DMS153 treated with DMSO at 0.1 percent for 48 hours (cell line): ENCODE measurements at regions not wholly inside any gene's neighbourhood (a gene's known extent, or its start where the extent isn't known, plus 50 kb on each side); places are given as distances from the start of the nearest gene placed in this dataset.

ENCODE experiments used
- DNase-seq: peaks from one replicate; lab custom pipeline; 2025; ENCODE audit not compliant: unreplicated experiment; lab: John Stamatoyannopoulos, UW

- no peak for DNase-seq
Measured at GRCh38 chr3:30201715-30202114, 404.7 kb upstream of the TGFBR2 start.

- no peak for DNase-seq
Measured at GRCh38 chr3:30203301-30203700, 403.1 kb upstream of the TGFBR2 start.

DNA sequence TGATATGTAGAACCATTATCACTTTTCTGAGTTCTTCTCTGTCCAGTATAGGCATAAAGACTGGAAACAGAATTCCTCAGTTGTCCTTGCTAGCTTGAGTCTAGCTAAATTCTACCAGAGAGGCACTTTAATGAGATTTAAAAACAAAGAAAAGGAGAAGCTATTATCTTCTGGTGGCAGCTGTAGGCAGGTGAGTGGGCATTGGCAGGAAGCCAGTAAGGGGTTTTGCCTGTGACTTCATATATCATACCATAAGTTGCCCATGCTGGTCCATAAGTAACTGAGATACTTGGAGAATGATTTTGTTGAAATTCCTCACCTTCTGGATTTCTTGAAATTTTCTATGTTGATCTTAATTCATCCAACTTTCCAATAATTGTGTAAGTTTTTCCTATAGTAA is 402.3 kb upstream of the TGFBR2 start:
- no peak for DNase-seq

- no peak for DNase-seq
Measured at GRCh38 chr3:30206051-30206450, 400.4 kb upstream of the TGFBR2 start.

DNA sequence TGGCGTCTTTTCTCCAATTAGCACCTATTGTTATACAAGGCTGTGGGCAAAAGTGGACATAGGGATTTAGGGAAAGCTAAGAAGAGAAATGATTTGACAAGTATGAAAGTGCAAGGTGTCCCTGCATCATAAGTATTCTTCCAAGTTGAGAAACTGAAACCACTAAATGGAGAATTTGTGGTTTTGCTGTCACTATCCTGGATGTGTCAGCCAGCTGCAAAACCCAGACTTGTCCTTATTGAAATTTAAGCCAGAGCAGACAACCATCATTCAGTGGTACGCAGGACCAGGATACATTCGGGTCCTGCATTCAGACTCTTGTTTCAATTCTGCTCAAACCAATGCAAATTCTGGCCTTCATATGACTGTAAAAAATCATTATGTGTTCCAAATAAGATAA is 384.8 kb upstream of the TGFBR2 start:
- no peak for DNase-seq

- DNase-seq = no peak
Measured at GRCh38 chr3:30222441-30222840, 384.0 kb upstream of the TGFBR2 start.

- DNase-seq = no peak
Measured at GRCh38 chr3:30225021-30225420, 381.4 kb upstream of the TGFBR2 start.

DNA sequence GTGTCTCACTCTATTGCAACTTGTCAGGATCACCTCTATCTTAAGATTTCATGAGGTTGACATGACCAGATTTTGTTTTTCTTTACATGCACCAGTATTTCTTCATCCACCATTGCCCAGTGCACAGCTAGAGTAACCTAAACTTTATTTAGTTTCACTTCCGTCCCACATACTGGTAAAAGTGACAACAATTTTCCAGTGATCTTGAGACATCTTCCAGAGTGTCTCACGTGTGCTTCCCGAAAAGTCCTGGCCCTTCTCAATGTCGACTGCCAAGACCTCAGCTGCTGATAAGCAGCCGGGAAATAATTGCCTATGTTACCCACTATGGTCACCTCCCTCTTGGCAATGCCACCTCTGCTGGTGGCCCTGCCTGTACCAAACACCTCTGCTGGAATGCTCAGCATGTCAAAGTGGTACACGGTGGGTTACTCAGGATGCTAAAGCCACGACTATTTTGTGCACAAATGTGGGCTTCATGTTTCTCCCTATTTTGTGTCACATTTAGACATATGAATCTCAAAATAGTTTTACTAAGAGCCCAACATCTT is 379.7 kb upstream of the TGFBR2 start:
- no peak for DNase-seq

- no peak for DNase-seq
Measured at GRCh38 chr3:30227571-30228301, 378.7 kb upstream of the TGFBR2 start.

- DNase-seq = no peak
Measured at GRCh38 chr3:30228302-30228631, 378.1 kb upstream of the TGFBR2 start.

DNA sequence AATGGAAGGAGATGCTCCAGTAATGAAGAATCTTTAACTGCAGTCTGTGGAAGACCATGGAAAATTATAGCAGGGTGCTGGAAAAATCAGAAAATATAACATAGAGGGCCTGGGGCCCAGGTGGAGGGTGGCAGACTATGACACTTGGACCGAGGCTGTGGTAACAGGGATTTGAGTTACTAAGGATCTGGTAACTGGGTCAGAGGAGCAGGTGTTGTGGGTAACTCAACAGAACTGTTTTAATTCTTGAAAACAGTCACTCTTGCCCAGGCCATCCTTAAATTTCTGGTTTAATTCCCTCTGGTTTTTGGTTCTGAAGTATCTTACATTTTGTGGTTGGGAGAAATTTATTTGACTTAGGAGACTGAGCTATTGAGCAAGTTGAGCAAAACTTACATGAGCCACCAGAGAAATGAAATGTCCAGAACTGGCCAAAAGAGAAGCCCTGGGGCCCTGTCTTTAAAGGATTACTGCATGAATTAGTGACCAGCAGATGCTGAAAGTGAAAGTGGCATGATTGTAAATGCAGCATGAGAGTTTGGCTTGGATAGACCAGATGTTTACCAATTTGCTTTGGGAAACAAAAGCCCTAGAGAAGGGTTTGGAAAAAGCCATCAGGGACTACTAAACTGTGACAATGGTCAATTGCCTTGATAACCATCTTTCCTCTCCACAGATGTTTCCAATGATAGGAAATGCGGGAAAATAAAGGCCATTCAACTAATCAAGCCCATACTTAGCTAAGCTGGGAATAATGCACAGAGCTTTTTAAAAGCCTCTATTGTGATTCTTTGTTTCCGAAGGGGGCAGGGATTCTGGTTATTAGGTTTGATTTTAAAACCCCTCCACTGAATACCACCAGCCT is 374.9 kb upstream of the TGFBR2 start:
- DNase-seq = no peak

DNA sequence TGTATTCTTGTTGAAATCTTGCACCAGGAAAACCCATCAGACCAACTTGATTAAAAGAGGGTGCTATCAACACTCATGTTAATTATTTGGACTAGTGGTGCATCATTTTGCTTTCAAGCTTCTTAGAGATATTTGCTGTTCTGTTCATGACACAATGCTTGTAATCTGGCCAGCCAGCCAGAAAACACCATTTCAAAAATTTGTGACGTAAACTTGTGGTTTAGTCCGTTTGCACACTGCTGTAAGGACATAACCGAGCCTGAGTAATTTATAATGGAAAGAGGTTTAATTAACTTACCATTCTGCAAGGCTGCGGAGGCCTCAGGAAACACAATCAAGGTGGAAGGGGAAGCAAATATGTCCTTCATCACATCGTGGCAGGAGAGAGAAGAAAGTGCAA is 374.3 kb upstream of the TGFBR2 start:
- DNase-seq = no peak

GRCh38 chr3:30233913-30234646 is 372.3 kb upstream of the TGFBR2 start:
- no peak for DNase-seq

GRCh38 chr3:30236011-30236410 is 370.4 kb upstream of the TGFBR2 start:
- DNase-seq = no peak

DNA sequence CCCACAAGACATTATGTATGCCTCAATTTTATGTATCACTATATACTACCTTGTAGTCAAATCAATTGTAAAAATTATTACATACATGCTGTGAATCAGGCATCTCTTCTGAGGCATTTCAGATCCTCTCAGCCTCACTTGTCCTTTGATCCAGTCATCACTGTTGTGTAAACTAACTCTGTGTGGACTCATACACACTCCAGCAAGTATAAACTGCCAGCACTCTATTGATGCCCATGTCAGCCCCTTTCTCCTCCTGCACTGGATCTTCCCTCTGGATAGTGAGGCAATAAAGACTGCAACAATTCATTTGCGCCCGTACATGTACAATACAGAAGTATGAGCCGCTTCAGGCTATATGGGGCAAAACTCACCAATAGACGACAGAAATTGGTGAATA is 364.7 kb upstream of the TGFBR2 start:
- no peak for DNase-seq

- DNase-seq = no peak
Measured at GRCh38 chr3:30245858-30246622, 360.4 kb upstream of the TGFBR2 start.

DNA sequence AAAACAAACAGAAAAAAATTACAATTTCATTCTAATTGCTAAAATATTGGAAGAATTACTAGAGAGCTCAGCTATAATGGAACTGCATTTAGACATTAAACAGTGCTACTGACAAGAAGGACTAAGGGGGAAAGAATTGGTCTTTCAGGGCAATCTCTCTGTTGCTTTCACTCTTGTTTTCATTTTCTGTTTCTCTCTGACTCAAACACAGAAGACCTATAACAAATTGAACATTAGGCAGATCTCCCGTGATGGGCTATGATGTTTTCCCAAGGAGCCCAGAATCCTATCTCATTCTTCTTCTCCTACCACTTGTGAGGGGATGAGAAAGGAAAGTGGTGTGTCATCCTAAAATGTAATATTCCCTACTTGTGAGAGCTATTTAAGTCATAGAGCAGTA is 358.0 kb upstream of the TGFBR2 start:
- no peak for DNase-seq

- no peak for DNase-seq
Measured at GRCh38 chr3:30252474-30252873, 353.9 kb upstream of the TGFBR2 start.

DNA sequence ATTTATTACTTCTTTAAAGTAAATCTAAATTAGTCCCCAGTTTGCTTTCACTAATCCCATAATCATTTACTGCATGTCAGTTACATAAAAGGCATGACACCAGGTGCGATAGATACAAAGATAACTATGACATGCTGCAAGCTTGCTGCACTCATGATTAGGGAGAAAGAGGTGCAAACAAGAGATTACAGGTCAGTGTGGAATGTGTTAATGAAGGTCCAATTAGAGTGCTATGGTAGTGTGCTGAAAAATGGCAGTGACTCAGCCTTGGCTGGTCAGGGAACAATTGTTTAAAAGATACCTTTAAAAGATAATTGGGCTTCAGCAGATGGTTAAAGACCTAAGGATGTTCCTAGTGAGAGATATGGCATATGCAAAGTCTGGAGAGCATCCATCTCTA is 352.6 kb upstream of the TGFBR2 start:
- no peak for DNase-seq

- no peak for DNase-seq
Measured at GRCh38 chr3:30256474-30256873, 349.9 kb upstream of the TGFBR2 start.
